OCI-LY7 (cell line): ENCODE measurements at regions not wholly inside any gene's neighbourhood (a gene's known extent, or its start where the extent isn't known, plus 50 kb on each side); places are given as distances from the start of the nearest gene placed in this dataset.

Experiments
- EZH2phosphoT487 ChIP-seq: fragments of 200-600 bp; sonication (generic); IDR thresholded peaks from 2 replicates; pipeline ENCODE4 v1.6.1; 2018; ENCODE audit warnings: low read depth, borderline replicate concordance, mild to moderate bottlenecking, mixed run types, antibody characterized with exemption, low read length, moderate library complexity, mixed read lengths
- TF ChIP-seq, protein P1 (sequence below): fragments of 200-600 bp; sonication (generic); conservative IDR thresholded peaks from 2 replicates; pipeline ENCODE4 v1.5.1; 2014; ENCODE audit warnings: mild to moderate bottlenecking, antibody characterized with exemption, low read length, moderate library complexity, mixed read lengths

DNA sequence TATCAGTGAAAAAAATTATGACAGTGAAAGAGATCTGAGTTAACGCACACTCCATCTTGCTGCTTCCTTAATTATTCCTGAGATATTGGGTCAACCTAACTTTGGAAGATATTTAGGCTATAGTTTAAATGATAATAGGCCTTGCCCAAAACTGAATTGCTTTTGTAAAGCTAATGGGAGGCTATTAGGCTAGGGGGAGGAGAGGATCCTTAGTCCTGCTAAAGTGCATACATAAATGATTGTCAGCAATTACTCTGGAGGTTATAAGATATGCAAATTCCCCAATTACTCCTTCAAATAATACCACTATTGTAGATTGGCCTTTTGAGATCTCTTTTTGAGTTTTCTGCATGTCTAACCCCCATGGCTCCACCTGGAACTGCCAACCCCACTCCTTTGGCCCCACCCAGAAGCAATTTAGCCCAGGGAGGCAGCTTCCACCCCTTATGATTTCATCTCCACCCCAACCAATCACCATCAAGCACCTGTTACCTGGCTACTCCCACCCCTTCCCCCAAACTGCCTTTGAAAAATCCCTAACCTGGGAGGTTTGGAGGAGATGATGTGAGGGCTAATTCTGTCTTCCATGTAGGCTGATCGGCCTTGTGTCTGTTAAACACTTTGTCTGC is 509.3 kb upstream of the TGFBR2 start:
- TF ChIP-seq EZH2phosphoT487 = no peak
- TF ChIP-seq, protein P1, sequence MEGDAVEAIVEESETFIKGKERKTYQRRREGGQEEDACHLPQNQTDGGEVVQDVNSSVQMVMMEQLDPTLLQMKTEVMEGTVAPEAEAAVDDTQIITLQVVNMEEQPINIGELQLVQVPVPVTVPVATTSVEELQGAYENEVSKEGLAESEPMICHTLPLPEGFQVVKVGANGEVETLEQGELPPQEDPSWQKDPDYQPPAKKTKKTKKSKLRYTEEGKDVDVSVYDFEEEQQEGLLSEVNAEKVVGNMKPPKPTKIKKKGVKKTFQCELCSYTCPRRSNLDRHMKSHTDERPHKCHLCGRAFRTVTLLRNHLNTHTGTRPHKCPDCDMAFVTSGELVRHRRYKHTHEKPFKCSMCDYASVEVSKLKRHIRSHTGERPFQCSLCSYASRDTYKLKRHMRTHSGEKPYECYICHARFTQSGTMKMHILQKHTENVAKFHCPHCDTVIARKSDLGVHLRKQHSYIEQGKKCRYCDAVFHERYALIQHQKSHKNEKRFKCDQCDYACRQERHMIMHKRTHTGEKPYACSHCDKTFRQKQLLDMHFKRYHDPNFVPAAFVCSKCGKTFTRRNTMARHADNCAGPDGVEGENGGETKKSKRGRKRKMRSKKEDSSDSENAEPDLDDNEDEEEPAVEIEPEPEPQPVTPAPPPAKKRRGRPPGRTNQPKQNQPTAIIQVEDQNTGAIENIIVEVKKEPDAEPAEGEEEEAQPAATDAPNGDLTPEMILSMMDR = no peak
